Activated T-cell treated with anti-CD3 and anti-CD28 coated beads, Interleukin-2, amount 50 U/mL, for 72 hours (primary cell): ENCODE measurements at regions not wholly inside any gene's neighbourhood (a gene's known extent, or its start where the extent isn't known, plus 50 kb on each side); places are given as distances from the start of the nearest gene placed in this dataset.

Experiments
- ATAC-seq, 2 donors: fragments of 150-1000 bp; cut with Tn5 transposase; replicated peaks in 1 of 2; 2 replicates each; pipeline ENCODE4 v1.10.0; 2021; ENCODE audit warnings: moderate library complexity in 2 of 2, mild to moderate bottlenecking in 1 of 2
- DNase-seq, 2 donors: peaks; one replicate each; pipeline ENCODE4 v3.0.0; 2021 to 2022; ENCODE audit warnings: mixed read lengths in 1 of 2
- H3K27ac Mint-ChIP-seq: one replicate; pipeline ENCODE4 v1.8.0; 2022; ENCODE audit warnings: mild to moderate bottlenecking, moderate library complexity, mixed read lengths
- H3K27me3 Mint-ChIP-seq: one replicate; pipeline ENCODE4 v1.8.0; 2022; ENCODE audit warnings: low read depth, mixed read lengths
- H3K36me3 Mint-ChIP-seq, 2 donors: one replicate each; pipeline ENCODE4 v1.8.0; 2022; ENCODE audit warnings: mixed read lengths in 2 of 2, mild to moderate bottlenecking in 1 of 2; ENCODE audit not compliant: insufficient read depth in 2 of 2
- H3K4me1 Mint-ChIP-seq: one replicate; pipeline ENCODE4 v1.8.0; 2022; ENCODE audit warnings: low read depth, mixed read lengths
- H3K4me3 Mint-ChIP-seq, 2 donors: one replicate each; pipeline ENCODE4 v1.8.0; 2022; ENCODE audit warnings: mild to moderate bottlenecking in 2 of 2, mixed read lengths in 2 of 2, moderate library complexity in 2 of 2
- H3K9me3 Mint-ChIP-seq, 2 donors: one replicate each; pipeline ENCODE4 v1.8.0; 2022; ENCODE audit warnings: mixed read lengths in 2 of 2

GRCh38 chr20:22371843-22372242 lies 212.5 kb downstream of the FOXA2 start:
- H3K9me3 Mint-ChIP-seq: peaks cover 0 to 2% of the 10 kb centered on the region in 2 donors
- no peak overlapping the region for H3K27ac Mint-ChIP-seq
- no peak overlapping the region for H3K4me3 Mint-ChIP-seq
- DNase-seq: no peak
- H3K36me3 Mint-ChIP-seq: no peaks in the 10 kb centered on the region
- H3K27me3 Mint-ChIP-seq: no peaks in the 10 kb centered on the region
- ATAC-seq: no peak
- H3K4me1 Mint-ChIP-seq: peaks cover 30% of the 10 kb centered on the region

- Mint-ChIP-seq H3K27me3 (no peaks in the 10 kb centered on the region), H3K9me3 (peaks cover 0 to 2% of the 10 kb centered on the region in 2 donors), H3K36me3 (no peaks in the 10 kb centered on the region), H3K4me3 (no peak overlapping the region), H3K4me1 (peaks cover 30% of the 10 kb centered on the region), H3K27ac (no peak overlapping the region)
- no peak for DNase-seq
- no peak for ATAC-seq
Observed at GRCh38 chr20:22370137-22370536, 214.2 kb downstream of the FOXA2 start.

GRCh38 chr20:22369100-22369499 lies 215.3 kb downstream of the FOXA2 start:
- H3K27ac Mint-ChIP-seq: no peak overlapping the region
- peaks cover 30% of the 10 kb centered on the region for H3K4me1 Mint-ChIP-seq

GRCh38 chr20:22368235-22368634 lies 216.1 kb downstream of the FOXA2 start:
- Mint-ChIP-seq H3K27me3 (no peaks in the 10 kb centered on the region), H3K9me3 (peaks cover 0 to 3% of the 10 kb centered on the region in 2 donors), H3K36me3 (no peaks in the 10 kb centered on the region), H3K27ac (no peak overlapping the region), H3K4me1 (peaks cover 26% of the 10 kb centered on the region), H3K4me3 (no peak overlapping the region)
- no peak for DNase-seq
- ATAC-seq: no peak

More at GRCh38 chr20:22369100-22369499, 215.3 kb downstream of the FOXA2 start:
- H3K27me3 Mint-ChIP-seq: no peaks in the 10 kb centered on the region
- ATAC-seq (no peak), DNase-seq (no peak)
- H3K4me3 Mint-ChIP-seq: no peak overlapping the region
- peaks cover 0 to 2% of the 10 kb centered on the region in 2 donors for H3K9me3 Mint-ChIP-seq
- H3K36me3 Mint-ChIP-seq: no peaks in the 10 kb centered on the region

- Mint-ChIP-seq H3K27me3 (no peaks in the 10 kb centered on the region), H3K4me3 (no peak overlapping the region), H3K9me3 (peaks cover 0 to 1% of the 10 kb centered on the region in 2 donors), H3K27ac (no peak overlapping the region), H3K4me1 (peaks cover 16% of the 10 kb centered on the region), H3K36me3 (no peaks in the 10 kb centered on the region)
- ATAC-seq (no peak), DNase-seq (no peak)
Observed at GRCh38 chr20:22366631-22367030, 217.7 kb downstream of the FOXA2 start.

- DNase-seq: no peak
- no peak for ATAC-seq
- H3K36me3 Mint-ChIP-seq: no peaks in the 10 kb centered on the region
- H3K27me3 Mint-ChIP-seq: no peaks in the 10 kb centered on the region
- H3K9me3 Mint-ChIP-seq: peaks cover 0 to 3% of the 10 kb centered on the region in 2 donors
- H3K4me3 Mint-ChIP-seq: no peak overlapping the region
- no peaks in the 10 kb centered on the region for H3K4me1 Mint-ChIP-seq
- no peak overlapping the region for H3K27ac Mint-ChIP-seq
Observed at GRCh38 chr20:22354647-22355046, 229.7 kb downstream of the FOXA2 start.

- H3K4me1 Mint-ChIP-seq: no peaks in the 10 kb centered on the region
- H3K27me3 Mint-ChIP-seq: no peaks in the 10 kb centered on the region
Observed at GRCh38 chr20:22353586-22353985, 230.8 kb downstream of the FOXA2 start.

GRCh38 chr20:22352019-22352418 lies 232.4 kb downstream of the FOXA2 start:
- H3K4me1 Mint-ChIP-seq: no peaks in the 10 kb centered on the region
- ATAC-seq (no peak), DNase-seq (no peak)
- H3K36me3 Mint-ChIP-seq: no peaks in the 10 kb centered on the region
- H3K27ac Mint-ChIP-seq: no peak overlapping the region
- H3K27me3 Mint-ChIP-seq: no peaks in the 10 kb centered on the region
- H3K9me3 Mint-ChIP-seq: peaks cover 0 to 3% of the 10 kb centered on the region in 2 donors
- H3K4me3 Mint-ChIP-seq: no peak overlapping the region

More at GRCh38 chr20:22353586-22353985, 230.8 kb downstream of the FOXA2 start:
- peaks cover 0 to 3% of the 10 kb centered on the region in 2 donors for H3K9me3 Mint-ChIP-seq
- DNase-seq (no peak), ATAC-seq (no peak)
- H3K27ac Mint-ChIP-seq: no peak overlapping the region
- no peak overlapping the region for H3K4me3 Mint-ChIP-seq
- no peaks in the 10 kb centered on the region for H3K36me3 Mint-ChIP-seq

- Mint-ChIP-seq H3K27me3 (no peaks in the 10 kb centered on the region), H3K4me1 (no peaks in the 10 kb centered on the region), H3K27ac (no peak overlapping the region), H3K9me3 (no peaks in the 10 kb centered on the region), H3K36me3 (no peaks in the 10 kb centered on the region), H3K4me3 (no peak overlapping the region)
- ATAC-seq (no peak), DNase-seq (no peak)
Observed at GRCh38 chr20:22350624-22351023, 233.7 kb downstream of the FOXA2 start.

GRCh38 chr20:22348010-22348409 lies 236.4 kb downstream of the FOXA2 start:
- no peaks in the 10 kb centered on the region for H3K27me3 Mint-ChIP-seq
- no peaks in the 10 kb centered on the region for H3K9me3 Mint-ChIP-seq
- no peak overlapping the region for H3K27ac Mint-ChIP-seq
- no peak overlapping the region for H3K4me3 Mint-ChIP-seq
- H3K4me1 Mint-ChIP-seq: no peaks in the 10 kb centered on the region
- ATAC-seq: no peak
- no peaks in the 10 kb centered on the region for H3K36me3 Mint-ChIP-seq
- no peak for DNase-seq

- Mint-ChIP-seq H3K9me3 (no peaks in the 10 kb centered on the region), H3K27ac (no peak overlapping the region), H3K36me3 (no peaks in the 10 kb centered on the region), H3K4me1 (no peaks in the 10 kb centered on the region), H3K4me3 (no peak overlapping the region), H3K27me3 (no peaks in the 10 kb centered on the region)
- DNase-seq: no peak
- no peak for ATAC-seq
Observed at GRCh38 chr20:22346716-22347115, 237.7 kb downstream of the FOXA2 start.

- ATAC-seq: no peak
- Mint-ChIP-seq H3K27me3 (peaks cover 13% of the 10 kb centered on the region), H3K4me1 (no peaks in the 10 kb centered on the region), H3K36me3 (peaks cover 0 to 2% of the 10 kb centered on the region in 2 donors), H3K4me3 (no peak overlapping the region), H3K9me3 (no peaks in the 10 kb centered on the region), H3K27ac (no peak overlapping the region)
- no peak for DNase-seq
Observed at GRCh38 chr20:22343612-22344011, 240.8 kb downstream of the FOXA2 start.

- Mint-ChIP-seq H3K27me3 (peaks cover 20% of the 10 kb centered on the region), H3K4me3 (no peak overlapping the region), H3K27ac (no peak overlapping the region), H3K9me3 (no peaks in the 10 kb centered on the region), H3K4me1 (no peaks in the 10 kb centered on the region), H3K36me3 (peaks cover 0 to 2% of the 10 kb centered on the region in 2 donors)
- no peak for ATAC-seq
- DNase-seq: no peak
Observed at GRCh38 chr20:22342410-22342809, 242.0 kb downstream of the FOXA2 start.

GRCh38 chr20:22341508-22341907 lies 242.9 kb downstream of the FOXA2 start:
- Mint-ChIP-seq H3K36me3 (peaks cover 0 to 2% of the 10 kb centered on the region in 2 donors), H3K27ac (no peak overlapping the region), H3K27me3 (peaks cover 20% of the 10 kb centered on the region), H3K9me3 (no peaks in the 10 kb centered on the region), H3K4me1 (no peaks in the 10 kb centered on the region), H3K4me3 (no peak overlapping the region)
- DNase-seq (no peak), ATAC-seq (no peak)
